HG02840 (cell line): ENCODE measurements at regions not wholly inside any gene's neighbourhood (a gene's known extent, or its start where the extent isn't known, plus 50 kb on each side); places are given as distances from the start of the nearest gene placed in this dataset.
"Not testable (repeated sequence)": the region's sequence is repeated elsewhere in the genome, so short reads cannot be mapped to it uniquely, and the experiment has no call there.

Source experiments
- ATAC-seq: cut with Tn5 transposase; IDR thresholded peaks from one replicate; pipeline ENCODE4 v1.9.1; 2021; ENCODE audit warnings: mild to moderate bottlenecking, moderate library complexity, moderate number of reproducible peaks; ENCODE audit not compliant: unreplicated experiment, low FRiP score

DNA sequence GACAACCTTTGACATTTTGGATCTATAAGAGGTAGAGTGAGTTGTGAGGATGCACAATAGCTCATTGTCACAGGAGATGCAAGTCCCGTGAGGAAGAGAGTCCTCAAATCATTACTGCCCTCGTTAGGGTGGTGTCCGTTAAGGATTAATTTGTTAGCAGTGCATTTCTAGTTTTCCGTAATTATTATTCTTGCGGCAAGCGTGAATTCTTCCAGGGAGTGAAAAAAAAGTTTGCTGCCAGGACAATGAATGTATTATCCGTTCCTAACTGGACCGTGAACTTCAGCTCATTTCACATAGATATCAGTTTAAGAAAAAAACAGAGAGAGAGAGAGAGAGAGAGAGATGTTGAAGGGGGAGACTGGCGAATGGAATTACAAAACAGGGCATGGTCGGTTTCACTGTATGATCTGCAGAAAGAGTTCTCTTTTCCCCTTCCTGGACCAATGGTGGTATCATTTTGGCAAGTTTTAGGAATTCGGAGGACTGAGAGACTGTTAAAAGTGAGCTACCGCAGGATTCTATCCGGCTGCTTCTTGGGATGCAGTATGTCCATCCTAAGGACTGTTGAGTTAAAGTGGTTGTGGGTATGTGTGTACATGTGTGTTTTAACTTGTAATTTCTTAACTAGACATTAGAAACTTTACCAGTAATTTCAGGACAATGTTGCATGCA lies 216.0 kb upstream of the NFIA start:
- no peak for ATAC-seq

DNA sequence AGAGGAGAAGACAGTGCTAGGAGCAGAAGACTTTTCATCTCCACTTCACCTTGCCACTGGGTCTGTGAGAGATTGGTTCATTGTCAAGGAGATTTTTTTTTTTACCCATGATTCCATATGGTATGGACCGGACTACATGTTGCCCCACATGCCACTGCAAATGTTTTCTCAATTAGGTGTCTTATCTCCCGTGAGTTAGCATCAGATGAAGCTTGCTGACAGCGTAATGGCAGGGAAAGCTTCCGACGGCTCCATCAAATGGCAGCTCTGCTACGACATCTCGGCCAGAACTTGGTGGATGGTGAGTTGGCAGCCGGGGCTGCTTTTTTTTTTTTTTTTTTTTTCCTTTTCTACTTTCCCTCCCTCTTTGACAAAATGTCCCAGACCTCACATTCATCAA lies 217.2 kb upstream of the NFIA start:
- no peak for ATAC-seq

DNA sequence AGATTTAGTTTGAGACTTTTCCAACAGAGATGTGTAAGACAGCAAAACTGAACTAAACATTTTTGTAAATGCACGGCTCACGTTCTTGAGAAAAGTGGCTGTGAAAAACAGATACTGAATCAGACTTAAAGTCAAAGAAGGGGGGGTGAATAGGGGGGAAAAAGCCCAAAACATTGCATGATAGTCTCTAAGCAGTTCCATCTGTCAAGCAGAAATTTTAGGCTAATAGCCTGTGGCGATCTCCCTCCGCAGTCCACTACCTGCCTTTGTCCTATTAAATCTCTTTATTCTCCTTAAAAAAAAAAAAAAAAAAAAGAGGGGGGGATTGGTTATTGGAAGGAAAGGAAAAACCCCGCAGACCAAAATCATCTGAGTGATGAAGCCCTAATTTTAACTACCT lies 217.6 kb upstream of the NFIA start:
- no peak for ATAC-seq

DNA sequence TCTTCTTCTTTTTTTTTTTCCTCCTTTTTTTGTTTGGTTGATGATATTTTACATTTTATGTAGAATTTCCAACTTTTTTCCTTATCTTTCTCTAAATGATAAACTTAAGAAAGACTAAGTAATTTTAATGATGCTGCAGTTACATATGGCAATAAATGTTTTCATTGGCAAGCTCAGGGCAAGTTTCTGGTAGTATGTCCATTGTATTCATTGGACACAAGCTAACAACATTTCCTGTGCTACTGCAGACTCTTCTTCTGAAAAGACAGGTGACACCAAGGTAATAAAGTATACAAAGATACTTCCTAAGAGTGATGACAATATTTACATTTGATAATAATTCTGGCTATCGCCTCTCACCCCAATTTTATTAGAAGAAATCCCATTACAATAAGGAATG lies 219.2 kb upstream of the NFIA start:
- ATAC-seq: no peak

DNA sequence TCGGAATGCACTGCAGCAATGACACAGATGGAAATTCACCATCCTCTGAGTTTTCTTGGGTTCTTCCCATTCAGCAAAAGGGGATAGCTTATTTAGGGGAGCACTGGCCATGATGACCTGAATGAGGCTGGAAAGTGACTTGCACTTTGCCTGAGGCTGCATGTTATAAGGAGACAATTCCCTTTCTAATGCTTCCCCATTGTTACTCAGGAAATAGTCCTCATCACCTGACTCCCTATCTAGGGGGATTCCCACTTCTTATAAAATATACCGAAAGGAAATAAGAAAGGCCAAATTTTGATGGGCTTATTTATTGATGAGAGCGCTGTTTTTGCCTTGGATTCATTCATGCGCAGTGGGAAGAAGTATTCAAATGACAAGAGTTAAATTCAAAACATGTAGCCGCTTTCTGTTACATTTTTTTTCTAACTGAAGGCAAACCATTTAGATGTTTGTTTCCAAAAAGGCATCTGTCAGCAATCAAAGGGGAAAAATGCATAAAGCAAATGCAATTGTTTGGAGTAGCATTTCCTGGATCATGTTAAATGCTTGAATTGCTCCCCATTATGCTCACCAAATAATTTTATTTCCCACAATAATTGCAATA lies 220.3 kb upstream of the NFIA start:
- no peak for ATAC-seq

DNA sequence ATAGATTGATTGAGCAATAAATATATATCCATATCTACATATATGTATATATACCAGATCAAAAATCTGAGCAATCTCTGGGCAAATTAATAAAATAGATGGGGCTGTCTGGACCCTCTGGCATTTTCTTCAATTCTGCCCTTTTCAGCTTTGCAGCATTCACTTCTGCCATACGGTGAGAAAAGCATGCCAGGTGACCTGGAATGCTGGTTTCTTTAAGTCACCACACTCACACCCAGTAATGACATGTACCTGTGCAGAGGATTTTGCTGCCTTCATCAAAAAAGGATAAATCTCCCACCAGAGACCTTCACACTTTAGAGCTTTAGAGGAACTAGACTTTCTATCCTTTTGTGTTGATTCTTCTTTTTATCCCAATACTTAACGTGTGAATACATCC lies 223.2 kb upstream of the NFIA start:
- ATAC-seq: no peak

DNA sequence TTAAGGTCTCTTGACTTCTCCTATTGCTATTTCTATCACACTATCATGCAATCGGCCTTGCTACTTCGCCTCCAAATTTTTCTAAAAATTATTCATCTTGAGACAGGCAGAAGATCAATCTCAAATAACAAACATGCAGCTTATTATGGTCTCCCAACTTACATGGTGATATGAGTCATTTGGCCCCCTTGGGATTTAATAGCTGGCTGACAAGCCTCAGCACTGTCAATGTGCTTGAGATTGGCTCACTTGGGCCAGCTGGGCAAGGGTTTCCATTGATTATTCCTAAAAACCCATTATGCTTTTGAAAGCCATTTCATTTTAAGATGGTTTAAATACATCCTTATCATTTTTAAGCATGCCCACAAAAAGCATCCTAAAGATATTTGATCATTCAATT lies 224.5 kb upstream of the NFIA start:
- ATAC-seq: no peak

DNA sequence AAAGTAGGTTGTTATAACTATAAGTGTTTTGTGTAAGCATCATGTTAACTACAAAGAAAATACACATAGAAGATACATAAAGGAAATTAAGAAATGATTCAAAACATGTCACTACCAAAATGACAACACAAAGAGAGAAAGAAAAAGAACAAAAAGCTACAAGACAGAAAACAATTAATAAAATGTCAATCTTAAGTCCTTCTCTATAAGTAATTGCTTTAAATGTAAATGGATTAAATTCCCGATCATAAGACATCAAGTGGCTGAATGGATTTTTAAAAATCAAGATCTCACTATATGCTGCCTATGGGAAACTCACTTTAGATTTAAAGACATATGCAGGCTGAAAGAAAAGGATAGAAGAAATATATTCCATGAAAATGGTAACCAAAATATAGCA lies 232.3 kb upstream of the NFIA start:
- no peak for ATAC-seq

DNA sequence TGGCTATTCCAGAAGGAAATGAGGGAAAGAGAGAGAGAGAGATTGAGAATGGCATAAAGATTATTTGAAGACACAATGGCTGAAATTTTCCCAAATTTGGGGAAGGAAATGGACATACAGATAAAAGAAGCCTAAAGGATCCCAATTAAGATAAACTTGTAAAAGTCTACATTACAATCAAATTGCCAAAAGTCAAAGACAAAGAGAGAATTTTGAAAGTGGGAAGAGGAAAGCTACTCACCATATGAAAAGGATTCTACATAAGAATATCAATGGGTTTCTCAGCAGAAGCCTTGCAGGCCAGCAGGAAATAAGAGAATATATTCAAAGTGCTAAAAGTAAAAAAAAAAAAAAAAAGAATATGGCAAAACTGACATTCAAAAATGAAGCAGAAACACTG lies 233.0 kb upstream of the NFIA start:
- ATAC-seq: no peak

DNA sequence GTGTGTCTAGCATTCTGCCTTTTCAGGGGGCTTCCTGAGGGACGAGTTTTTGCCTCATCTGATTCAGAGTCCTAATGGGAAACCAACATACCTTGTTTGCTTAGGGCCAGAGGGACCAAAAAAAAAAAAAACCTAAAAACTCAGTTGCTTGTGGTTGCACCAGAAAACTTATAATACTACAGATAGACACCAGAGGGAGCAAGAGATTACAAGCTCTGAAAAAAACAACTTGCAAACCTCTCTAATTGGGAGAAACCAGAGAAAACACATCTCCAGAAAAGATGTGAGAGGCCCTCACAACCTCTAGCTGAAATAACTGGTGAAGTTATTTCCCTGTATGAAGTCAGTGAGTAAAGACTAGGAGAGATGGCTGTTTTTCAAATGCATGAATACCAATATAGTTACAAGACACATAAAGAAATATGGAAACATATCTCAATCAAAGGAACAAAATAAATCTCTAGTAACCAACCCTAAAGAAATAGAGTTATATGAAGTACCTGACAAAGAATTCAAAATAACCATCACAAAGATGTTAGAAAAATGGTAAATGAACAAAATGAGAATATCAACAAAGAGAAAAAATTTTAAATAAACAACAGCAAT lies 233.7 kb upstream of the NFIA start:
- ATAC-seq: no peak

DNA sequence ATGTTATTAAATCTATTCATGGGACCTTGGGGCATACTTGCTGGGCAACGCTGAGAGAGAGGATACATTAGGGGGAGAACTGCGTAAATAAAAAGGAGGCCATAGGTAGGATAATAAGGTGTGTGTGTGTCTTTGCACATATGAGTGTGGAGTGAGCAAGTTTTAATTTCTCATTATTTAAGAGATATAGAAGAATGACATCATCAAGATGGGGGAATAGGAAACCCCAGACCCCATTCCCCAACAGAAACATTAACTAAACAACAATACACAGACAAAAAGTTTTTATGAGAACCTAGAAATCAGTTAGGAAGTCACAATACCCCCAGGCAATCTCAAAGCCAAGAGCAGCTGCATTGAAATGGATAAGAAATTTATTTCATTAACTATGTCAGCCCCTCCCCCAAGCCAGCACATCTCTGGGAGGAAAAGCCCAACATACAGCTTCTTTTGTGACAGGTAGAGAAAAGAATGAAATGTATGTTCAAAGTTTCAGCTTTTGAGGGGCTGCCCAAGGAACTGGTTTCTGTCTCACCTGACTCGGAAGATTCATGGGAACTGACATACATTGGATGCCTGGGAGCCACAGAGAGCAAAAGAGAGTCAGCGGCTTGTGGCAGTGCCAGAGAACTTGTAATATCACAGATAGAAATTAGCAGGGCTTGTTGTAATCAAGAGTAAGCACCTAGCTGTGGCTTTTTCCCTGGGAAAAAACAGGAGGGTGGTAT lies 234.3 kb upstream of the NFIA start:
- no peak for ATAC-seq

DNA sequence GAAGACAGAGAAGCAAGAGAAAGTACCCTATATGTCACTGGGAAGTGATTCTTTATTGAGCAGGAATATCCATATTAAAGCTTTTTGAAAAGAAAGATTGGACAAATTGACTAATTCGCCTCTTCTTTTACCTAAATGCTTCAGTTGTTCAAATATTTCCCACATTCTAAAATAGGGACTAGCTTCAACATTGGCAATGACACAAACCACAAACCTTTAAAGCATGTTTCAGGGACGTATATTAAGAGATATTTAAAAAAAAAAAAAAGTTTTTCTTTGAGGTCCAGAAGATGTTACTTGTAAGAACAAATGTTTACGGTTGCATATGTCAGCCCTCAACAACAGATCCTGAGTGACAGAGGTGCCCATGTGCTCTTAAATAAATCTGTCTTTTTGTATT lies 235.0 kb upstream of the NFIA start:
- ATAC-seq: no peak

DNA sequence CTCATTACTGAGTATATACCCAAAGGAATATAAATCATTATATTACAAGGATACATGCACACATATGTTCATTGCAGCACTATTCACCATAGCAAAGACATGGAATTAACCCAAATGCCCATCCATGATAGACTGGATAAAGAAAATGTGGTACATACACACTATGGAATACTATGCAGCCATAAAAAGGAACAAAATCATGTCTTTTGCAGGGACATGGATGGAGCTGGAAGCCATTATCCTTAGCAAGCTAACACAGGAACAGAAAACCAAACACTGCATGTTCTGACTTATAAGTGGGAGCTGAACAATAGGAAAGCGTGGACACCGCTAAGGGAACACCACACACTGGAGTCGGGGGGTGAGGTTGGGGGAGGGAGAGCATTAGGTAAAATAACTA lies 236.7 kb upstream of the NFIA start:
- ATAC-seq: not testable (repeated sequence)

DNA sequence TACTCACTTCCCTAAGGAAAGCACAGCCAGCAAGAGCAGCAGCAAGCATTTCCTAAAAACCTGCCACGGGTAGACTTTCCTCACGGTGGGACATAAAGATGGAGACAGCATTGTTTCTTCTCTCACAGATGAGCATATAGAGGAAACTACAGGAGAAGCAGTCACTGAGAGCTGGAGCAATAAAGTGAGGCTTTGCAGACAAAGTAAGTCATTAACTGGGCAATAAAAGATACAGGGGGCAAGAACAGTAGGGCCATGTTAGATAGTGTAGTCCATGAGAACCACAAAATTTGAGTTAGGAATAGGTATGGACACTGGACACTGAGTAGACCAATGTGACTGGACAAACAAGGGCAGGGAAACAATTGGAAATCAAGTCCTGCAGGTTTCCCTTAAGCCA lies 240.1 kb upstream of the NFIA start:
- no peak for ATAC-seq

DNA sequence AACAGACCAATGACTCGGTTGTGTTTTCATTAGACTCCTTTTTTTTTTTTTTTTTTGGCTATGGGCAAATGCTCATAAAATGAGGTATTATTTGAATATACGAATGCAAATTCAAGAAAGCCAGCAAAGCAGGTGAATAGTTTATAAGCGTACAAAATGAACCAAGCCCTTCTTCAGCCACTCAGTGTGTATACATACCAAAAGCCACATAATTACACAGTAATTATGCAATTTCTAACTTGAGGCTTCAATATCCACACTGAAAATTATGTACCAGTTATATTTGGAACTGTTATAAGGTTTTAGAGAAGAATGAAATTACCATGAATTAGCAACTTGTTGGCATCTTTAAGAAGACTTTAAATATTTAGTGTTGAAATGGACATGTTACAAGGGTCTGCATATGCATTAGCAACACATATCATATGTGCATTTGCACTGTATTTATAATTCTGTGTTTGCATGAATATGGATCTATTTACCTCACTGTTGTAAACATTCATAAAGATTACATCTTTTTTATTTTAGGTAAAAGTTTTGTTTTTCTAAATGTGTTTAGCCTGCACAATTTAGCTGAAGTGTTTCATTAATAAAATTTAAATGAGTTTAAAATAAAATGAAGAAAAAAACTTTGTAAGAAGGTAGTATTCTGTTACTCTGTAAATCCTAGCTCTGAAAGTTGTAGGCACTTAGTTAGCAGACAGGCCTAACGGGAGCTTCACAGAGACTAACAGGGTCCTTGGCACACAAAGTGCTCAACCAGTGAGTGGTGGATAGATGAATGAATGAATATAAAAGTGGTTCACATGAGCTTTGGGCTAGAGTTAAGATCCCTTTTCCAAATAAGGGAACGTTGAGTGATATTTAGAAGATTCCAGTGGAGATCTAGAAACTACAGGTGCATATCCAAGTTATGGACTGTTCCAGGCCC lies 241.0 kb upstream of the NFIA start:
- ATAC-seq: no peak

DNA sequence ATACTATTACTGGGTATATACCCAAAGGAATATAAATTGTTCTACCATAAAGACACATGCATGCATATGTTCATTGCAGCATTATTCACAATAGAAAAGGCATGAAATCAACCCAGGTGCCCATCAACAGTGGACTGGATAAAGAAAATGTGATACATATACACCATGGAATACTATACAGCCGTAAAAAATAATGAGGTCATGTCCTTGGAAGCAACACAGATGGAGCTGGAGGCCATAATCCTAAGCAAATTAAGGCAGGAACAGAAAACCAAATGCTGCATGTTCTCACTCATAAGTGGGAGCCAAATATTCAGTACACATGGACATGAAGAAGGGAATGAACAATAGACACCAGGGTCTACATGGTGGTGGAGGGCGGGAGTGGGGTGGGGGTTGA lies 241.9 kb upstream of the NFIA start:
- not testable (repeated sequence) for ATAC-seq

DNA sequence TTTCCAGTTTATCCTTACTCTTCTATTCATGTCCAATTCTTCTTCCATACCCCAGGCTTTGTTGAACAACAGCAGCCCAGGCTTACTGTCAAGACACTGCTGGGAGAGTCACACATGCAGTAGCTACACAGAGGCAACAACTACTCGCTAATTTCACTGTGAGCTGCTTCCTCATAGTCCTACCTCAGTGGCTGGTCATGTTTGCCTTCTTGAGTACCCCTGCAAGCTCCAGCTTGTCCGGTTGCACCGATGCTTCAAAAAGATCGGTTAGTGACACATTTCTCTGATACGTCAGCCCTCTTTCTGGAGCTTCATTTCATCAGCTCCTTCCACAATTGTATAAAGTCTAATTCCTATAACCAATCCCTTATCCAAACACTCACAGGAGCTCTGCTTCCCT lies 246.7 kb upstream of the NFIA start:
- no peak for ATAC-seq

DNA sequence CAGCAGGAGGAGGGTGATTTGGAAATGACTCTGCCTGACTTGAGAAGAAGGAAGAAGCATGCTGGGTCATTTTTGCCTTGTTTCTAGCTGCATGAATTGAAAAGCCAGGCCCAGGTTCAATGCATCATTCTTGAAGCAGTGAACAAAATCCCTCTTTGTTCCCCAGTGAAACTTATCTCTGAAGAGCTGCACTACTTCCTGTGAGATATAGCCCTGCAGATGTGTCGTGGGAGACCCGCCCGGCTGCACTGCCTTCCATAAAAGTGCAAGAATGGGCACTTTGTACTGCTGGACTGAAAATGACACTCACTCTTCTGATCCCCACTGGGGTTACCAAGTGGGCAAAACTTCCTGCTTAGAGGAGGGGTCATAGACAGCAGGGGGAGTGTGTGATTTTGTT lies 249.2 kb upstream of the NFIA start:
- ATAC-seq: no peak

DNA sequence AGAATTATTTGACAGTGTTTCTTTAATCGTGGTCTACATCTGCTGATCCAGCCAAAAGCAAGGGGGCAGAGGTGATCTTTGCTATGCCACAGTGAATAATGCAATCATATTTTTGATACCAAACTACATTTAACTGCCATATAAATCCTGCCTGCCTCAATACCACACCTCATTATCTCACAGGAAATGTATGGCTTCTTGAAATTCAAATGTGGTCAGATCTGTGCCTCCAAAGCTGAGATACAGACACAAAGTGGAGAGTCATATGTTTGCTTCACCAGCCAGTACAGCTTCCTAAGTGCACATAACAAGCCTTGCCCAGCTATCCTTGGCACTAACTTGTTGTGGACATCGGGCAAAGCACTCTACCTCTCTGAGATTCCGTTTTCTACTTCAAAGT lies 250.0 kb upstream of the NFIA start:
- no peak for ATAC-seq

DNA sequence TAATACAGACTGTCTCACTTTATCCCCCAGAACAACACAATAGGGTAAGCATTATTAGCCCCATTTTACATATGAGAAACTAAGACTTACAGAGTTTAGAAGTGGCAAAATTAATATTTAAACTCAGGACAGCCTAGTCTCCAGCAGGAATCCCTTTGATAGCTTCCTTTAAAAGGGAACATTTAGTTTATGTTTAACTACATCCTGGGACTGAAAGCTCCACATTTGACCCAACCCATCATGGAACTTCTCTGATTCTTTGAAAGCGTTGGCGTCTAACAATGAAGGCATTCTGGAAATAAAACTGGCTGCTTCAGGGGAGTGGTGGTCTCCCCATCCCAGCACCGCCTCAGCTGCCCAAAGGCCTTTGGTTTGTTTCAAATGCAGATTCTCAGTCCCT lies 250.6 kb upstream of the NFIA start:
- no peak for ATAC-seq

DNA sequence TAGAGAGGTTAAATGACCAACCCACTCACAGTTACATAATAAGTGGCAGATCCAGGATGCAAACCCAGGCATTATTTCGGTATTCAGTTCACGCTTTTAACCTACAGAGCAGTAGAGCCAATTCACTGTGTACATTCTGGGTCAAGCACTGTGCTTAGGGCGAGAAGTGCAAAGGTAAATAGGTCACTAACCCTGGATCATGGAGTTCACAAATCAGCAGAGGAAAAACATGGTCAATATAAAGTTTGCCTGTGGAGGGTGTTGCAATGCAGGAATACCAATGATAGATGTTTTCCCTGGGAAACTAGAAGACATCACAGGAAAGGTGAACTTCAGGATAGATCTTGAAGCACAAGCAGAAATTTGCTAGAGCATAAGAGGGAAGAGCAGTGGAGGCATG lies 253.4 kb upstream of the NFIA start:
- ATAC-seq: no peak
